ENCODE measurements at regions not wholly inside any gene's neighbourhood (a gene's known extent, or its start where the extent isn't known, plus 50 kb on each side); places are given as distances from the start of the nearest gene placed in this dataset.

DNA sequence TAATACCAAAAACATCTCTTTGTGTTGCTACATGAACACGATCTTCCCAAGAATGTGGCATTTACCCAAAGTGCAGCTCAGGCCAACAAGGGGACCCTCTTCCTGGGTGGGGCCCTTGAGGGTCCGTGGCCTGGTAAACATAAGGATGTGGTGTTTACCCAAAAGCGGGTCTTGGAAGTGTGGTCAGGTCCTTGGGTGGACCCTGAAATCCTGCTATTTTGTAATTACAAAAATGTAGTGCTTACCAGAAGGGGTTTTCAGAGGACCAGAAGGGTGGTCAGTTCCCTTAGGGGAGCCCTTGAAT is 87.8 kb upstream of the PRDM11 start:
- no peak for TF ChIP-seq TAF1 (IDR thresholded peaks at IDR 0.05; ENCODE audit: borderline replicate concordance, insufficient read depth, low read length)
- TF ChIP-seq POLR2AphosphoS5 (IDR thresholded peaks at IDR 0.05; ENCODE audit: low read depth, low read length): no peak
- TF ChIP-seq, protein P1, sequence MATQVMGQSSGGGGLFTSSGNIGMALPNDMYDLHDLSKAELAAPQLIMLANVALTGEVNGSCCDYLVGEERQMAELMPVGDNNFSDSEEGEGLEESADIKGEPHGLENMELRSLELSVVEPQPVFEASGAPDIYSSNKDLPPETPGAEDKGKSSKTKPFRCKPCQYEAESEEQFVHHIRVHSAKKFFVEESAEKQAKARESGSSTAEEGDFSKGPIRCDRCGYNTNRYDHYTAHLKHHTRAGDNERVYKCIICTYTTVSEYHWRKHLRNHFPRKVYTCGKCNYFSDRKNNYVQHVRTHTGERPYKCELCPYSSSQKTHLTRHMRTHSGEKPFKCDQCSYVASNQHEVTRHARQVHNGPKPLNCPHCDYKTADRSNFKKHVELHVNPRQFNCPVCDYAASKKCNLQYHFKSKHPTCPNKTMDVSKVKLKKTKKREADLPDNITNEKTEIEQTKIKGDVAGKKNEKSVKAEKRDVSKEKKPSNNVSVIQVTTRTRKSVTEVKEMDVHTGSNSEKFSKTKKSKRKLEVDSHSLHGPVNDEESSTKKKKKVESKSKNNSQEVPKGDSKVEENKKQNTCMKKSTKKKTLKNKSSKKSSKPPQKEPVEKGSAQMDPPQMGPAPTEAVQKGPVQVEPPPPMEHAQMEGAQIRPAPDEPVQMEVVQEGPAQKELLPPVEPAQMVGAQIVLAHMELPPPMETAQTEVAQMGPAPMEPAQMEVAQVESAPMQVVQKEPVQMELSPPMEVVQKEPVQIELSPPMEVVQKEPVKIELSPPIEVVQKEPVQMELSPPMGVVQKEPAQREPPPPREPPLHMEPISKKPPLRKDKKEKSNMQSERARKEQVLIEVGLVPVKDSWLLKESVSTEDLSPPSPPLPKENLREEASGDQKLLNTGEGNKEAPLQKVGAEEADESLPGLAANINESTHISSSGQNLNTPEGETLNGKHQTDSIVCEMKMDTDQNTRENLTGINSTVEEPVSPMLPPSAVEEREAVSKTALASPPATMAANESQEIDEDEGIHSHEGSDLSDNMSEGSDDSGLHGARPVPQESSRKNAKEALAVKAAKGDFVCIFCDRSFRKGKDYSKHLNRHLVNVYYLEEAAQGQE (IDR thresholded peaks at IDR 0.05; ENCODE audit: insufficient read depth in 1 of 2, low read depth in 2 of 2, low read length in 2 of 2): no peak
- no peak for TF ChIP-seq SIN3A (IDR thresholded peaks at IDR 0.05; ENCODE audit: borderline replicate concordance, insufficient read depth, low read length)
- TF ChIP-seq FOXP2 (optimal IDR thresholded peaks at IDR 0.05; ENCODE audit: borderline replicate concordance, extremely low read depth, extremely low read length, insufficient read depth): no peak

DNA sequence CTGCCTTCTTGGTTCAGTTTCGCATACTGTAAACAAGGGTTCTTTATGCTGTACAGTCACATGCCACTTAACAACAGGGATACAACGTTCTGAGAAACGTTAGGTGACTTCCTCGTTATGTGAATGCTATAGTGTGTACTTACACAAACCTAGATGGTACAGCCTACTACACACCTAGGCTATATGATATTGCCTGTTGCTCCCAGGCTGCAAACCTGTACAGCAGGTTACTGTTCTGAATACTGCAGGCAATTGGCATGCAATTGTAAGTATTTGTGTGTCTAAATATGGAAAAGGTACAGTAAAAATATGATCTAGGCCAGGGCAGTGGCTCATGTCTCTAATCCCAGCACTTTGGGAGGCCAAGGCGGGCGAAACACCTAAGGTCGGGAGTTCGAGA is 85.7 kb upstream of the PRDM11 start:
- no peak for TF ChIP-seq SIN3A (IDR thresholded peaks at IDR 0.05; ENCODE audit: borderline replicate concordance, insufficient read depth, low read length)

GRCh38 chr11:45061641-45062040 is 84.8 kb upstream of the PRDM11 start:
- TF ChIP-seq, protein P1 (IDR thresholded peaks at IDR 0.05; ENCODE audit: insufficient read depth in 1 of 2, low read depth in 2 of 2, low read length in 2 of 2): no peak
- no peak for TF ChIP-seq SIN3A (IDR thresholded peaks at IDR 0.05; ENCODE audit: borderline replicate concordance, insufficient read depth, low read length)

GRCh38 chr11:45062115-45062514 is 84.3 kb upstream of the PRDM11 start:
- TF ChIP-seq SIN3A (IDR thresholded peaks at IDR 0.05; ENCODE audit: borderline replicate concordance, insufficient read depth, low read length) (no peak), TAF1 (IDR thresholded peaks at IDR 0.05; ENCODE audit: borderline replicate concordance, insufficient read depth, low read length) (no peak), FOXP2 (optimal IDR thresholded peaks at IDR 0.05; ENCODE audit: borderline replicate concordance, extremely low read depth, extremely low read length, insufficient read depth) (no peak), POLR2AphosphoS5 (IDR thresholded peaks at IDR 0.05; ENCODE audit: low read depth, low read length) (no peak)
- TF ChIP-seq, protein P1 (IDR thresholded peaks at IDR 0.05; ENCODE audit: insufficient read depth in 1 of 2, low read depth in 2 of 2, low read length in 2 of 2): no peak

DNA sequence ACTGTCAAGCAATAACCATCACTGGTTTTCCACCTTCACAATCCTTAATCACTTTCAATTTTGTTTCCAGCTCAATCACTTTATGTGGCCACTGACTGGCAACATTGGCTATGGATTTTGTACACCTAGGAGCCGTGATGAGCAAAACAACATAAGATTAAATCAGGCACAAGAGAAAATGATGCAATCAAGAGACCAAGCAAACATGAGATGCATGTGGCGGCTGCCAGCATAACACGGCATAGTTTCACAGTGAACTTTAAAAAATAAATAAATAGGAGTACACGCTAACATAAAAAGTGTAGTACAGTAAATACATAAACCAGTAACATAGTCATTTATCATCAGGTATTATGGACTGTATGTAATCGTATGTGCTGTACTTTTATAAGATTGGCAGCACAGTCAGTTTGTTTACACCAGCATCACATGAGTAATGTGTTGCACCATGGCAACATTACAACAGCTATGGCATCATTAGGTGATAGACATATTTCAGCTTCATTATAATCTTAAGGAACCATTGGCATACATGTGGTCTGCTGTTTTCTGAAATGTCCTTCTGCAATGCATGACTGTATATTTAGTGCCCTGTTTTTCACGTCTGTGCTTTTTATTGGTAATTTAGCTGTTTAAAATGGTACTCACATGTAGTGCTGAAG is 83.3 kb upstream of the PRDM11 start:
- TF ChIP-seq SIN3A (IDR thresholded peaks at IDR 0.05; ENCODE audit: borderline replicate concordance, insufficient read depth, low read length) (no peak), POLR2AphosphoS5 (IDR thresholded peaks at IDR 0.05; ENCODE audit: low read depth, low read length) (no peak), FOXP2 (optimal IDR thresholded peaks at IDR 0.05; ENCODE audit: borderline replicate concordance, extremely low read depth, extremely low read length, insufficient read depth) (no peak), TAF1 (IDR thresholded peaks at IDR 0.05; ENCODE audit: borderline replicate concordance, insufficient read depth, low read length) (no peak)
- TF ChIP-seq, protein P1 (IDR thresholded peaks at IDR 0.05; ENCODE audit: insufficient read depth in 1 of 2, low read depth in 2 of 2, low read length in 2 of 2): no peak

Data from PFSK-1 (cell line).